ENCODE measurements at regions not wholly inside any gene's neighbourhood (a gene's known extent, or its start where the extent isn't known, plus 50 kb on each side); places are given as distances from the start of the nearest gene placed in this dataset.
"Not testable (repeated sequence)": the region's sequence is repeated elsewhere in the genome, so short reads cannot be mapped to it uniquely, and the experiment has no call there.

GRCh38 chr1:30450818-30451233 is 272.6 kb downstream of the MATN1 start:
- H3K4me3 Mint-ChIP-seq, result no peak overlapping the region
- no peak overlapping the region for H3K27ac Mint-ChIP-seq
- ATAC-seq (ENCODE audit: low read depth), result no peak
- peaks cover 3% of the 10 kb centered on the region for H3K9me3 Mint-ChIP-seq
- no peaks in the 10 kb centered on the region for H3K36me3 Mint-ChIP-seq
- peaks cover 14% of the 10 kb centered on the region for H3K27me3 Mint-ChIP-seq
- H3K4me1 Mint-ChIP-seq, result no peaks in the 10 kb centered on the region
- DNase-seq (ENCODE audit: low spot score in 2 of 2), result no peak

GRCh38 chr1:30450148-30450817 is 273.1 kb downstream of the MATN1 start:
- Mint-ChIP-seq H3K27me3 (peaks cover 17% of the 10 kb centered on the region), H3K36me3 (no peaks in the 10 kb centered on the region), H3K4me3 (no peak overlapping the region), H3K4me1 (no peaks in the 10 kb centered on the region), H3K9me3 (peaks cover 3% of the 10 kb centered on the region), H3K27ac (no peak overlapping the region)
- no peak for ATAC-seq (ENCODE audit: low read depth)
- DNase-seq (ENCODE audit: low spot score in 2 of 2), result no peak

- H3K9me3 Mint-ChIP-seq, result peaks cover 3% of the 10 kb centered on the region
- H3K27ac Mint-ChIP-seq, result no peak overlapping the region
- H3K27me3 Mint-ChIP-seq, result peaks cover 17% of the 10 kb centered on the region
- no peaks in the 10 kb centered on the region for H3K36me3 Mint-ChIP-seq
- H3K4me3 Mint-ChIP-seq, result no peak overlapping the region
- DNase-seq (ENCODE audit: low spot score in 2 of 2) (no peak), ATAC-seq (ENCODE audit: low read depth) (no peak)
- no peaks in the 10 kb centered on the region for H3K4me1 Mint-ChIP-seq
Observed at GRCh38 chr1:30449428-30450147, 273.8 kb downstream of the MATN1 start.

- Mint-ChIP-seq H3K4me1 (no peaks in the 10 kb centered on the region), H3K27me3 (peaks cover 17% of the 10 kb centered on the region), H3K27ac (no peak overlapping the region), H3K36me3 (no peaks in the 10 kb centered on the region), H3K4me3 (no peak overlapping the region), H3K9me3 (peaks cover 6% of the 10 kb centered on the region)
- DNase-seq (ENCODE audit: low spot score in 2 of 2) (peak in 1 of 2 donors; percentile 8), ATAC-seq (ENCODE audit: low read depth) (no peak)
Observed at GRCh38 chr1:30449003-30449402, 274.4 kb downstream of the MATN1 start.

- no peak overlapping the region for H3K27ac Mint-ChIP-seq
- peaks cover 17% of the 10 kb centered on the region for H3K27me3 Mint-ChIP-seq
- peak in 1 of 2 donors; percentile 6 for DNase-seq (ENCODE audit: low spot score in 2 of 2)
Observed at GRCh38 chr1:30447701-30448100, 275.7 kb downstream of the MATN1 start.

GRCh38 chr1:30447080-30447479 is 276.3 kb downstream of the MATN1 start:
- Mint-ChIP-seq H3K9me3 (peaks cover 4% of the 10 kb centered on the region), H3K27ac (no peak overlapping the region), H3K36me3 (no peaks in the 10 kb centered on the region), H3K27me3 (peaks cover 14% of the 10 kb centered on the region), H3K4me3 (no peak overlapping the region), H3K4me1 (no peaks in the 10 kb centered on the region)
- DNase-seq (ENCODE audit: low spot score in 2 of 2) (no peak), ATAC-seq (ENCODE audit: low read depth) (no peak)

More at GRCh38 chr1:30447701-30448100, 275.7 kb downstream of the MATN1 start:
- peaks cover 6% of the 10 kb centered on the region for H3K9me3 Mint-ChIP-seq
- H3K4me1 Mint-ChIP-seq, result no peaks in the 10 kb centered on the region
- no peak for ATAC-seq (ENCODE audit: low read depth)
- no peak overlapping the region for H3K4me3 Mint-ChIP-seq
- no peaks in the 10 kb centered on the region for H3K36me3 Mint-ChIP-seq

- H3K4me3 Mint-ChIP-seq, result no peak overlapping the region
- ATAC-seq (ENCODE audit: low read depth) (no peak), DNase-seq (ENCODE audit: low spot score in 2 of 2) (no peak)
Observed at GRCh38 chr1:30446508-30446907, 276.9 kb downstream of the MATN1 start.

GRCh38 chr1:30446095-30446494 is 277.3 kb downstream of the MATN1 start:
- Mint-ChIP-seq H3K9me3 (peaks cover 3% of the 10 kb centered on the region), H3K4me3 (no peak overlapping the region), H3K27me3 (peaks cover 13% of the 10 kb centered on the region), H3K36me3 (no peaks in the 10 kb centered on the region), H3K27ac (no peak overlapping the region), H3K4me1 (no peaks in the 10 kb centered on the region)
- DNase-seq (ENCODE audit: low spot score in 2 of 2) (no peak), ATAC-seq (ENCODE audit: low read depth) (no peak)

More at GRCh38 chr1:30446508-30446907, 276.9 kb downstream of the MATN1 start:
- H3K4me1 Mint-ChIP-seq, result no peaks in the 10 kb centered on the region
- H3K36me3 Mint-ChIP-seq, result no peaks in the 10 kb centered on the region
- peaks cover 3% of the 10 kb centered on the region for H3K9me3 Mint-ChIP-seq
- no peak overlapping the region for H3K27ac Mint-ChIP-seq
- peaks cover 13% of the 10 kb centered on the region for H3K27me3 Mint-ChIP-seq

GRCh38 chr1:30445449-30445848 is 277.9 kb downstream of the MATN1 start:
- Mint-ChIP-seq H3K4me1 (no peaks in the 10 kb centered on the region), H3K4me3 (no peak overlapping the region), H3K27me3 (peaks cover 13% of the 10 kb centered on the region), H3K27ac (no peak overlapping the region), H3K36me3 (no peaks in the 10 kb centered on the region), H3K9me3 (peaks cover 3% of the 10 kb centered on the region)
- ATAC-seq (ENCODE audit: low read depth) (no peak), DNase-seq (ENCODE audit: low spot score in 2 of 2) (peak in 1 of 2 donors; percentile 5)

- DNase-seq (ENCODE audit: low spot score in 2 of 2), result peak in 1 of 2 donors; percentile 4
- peaks cover 3% of the 10 kb centered on the region for H3K9me3 Mint-ChIP-seq
- no peaks in the 10 kb centered on the region for H3K36me3 Mint-ChIP-seq
- H3K4me1 Mint-ChIP-seq, result no peaks in the 10 kb centered on the region
- no peak for ATAC-seq (ENCODE audit: low read depth)
- H3K27me3 Mint-ChIP-seq, result peaks cover 9% of the 10 kb centered on the region
- no peak overlapping the region for H3K4me3 Mint-ChIP-seq
- H3K27ac Mint-ChIP-seq, result no peak overlapping the region
Observed at GRCh38 chr1:30444850-30445249, 278.5 kb downstream of the MATN1 start.

- peaks cover 9% of the 10 kb centered on the region for H3K27me3 Mint-ChIP-seq
- H3K9me3 Mint-ChIP-seq, result peaks cover 3% of the 10 kb centered on the region
- H3K4me1 Mint-ChIP-seq, result no peaks in the 10 kb centered on the region
- H3K4me3 Mint-ChIP-seq, result no peak overlapping the region
- ATAC-seq (ENCODE audit: low read depth) (no peak), DNase-seq (ENCODE audit: low spot score in 2 of 2) (no peak)
- H3K27ac Mint-ChIP-seq, result no peak overlapping the region
- no peaks in the 10 kb centered on the region for H3K36me3 Mint-ChIP-seq
Observed at GRCh38 chr1:30444401-30444800, 279.0 kb downstream of the MATN1 start.

GRCh38 chr1:30438274-30438673 is 285.1 kb downstream of the MATN1 start:
- not testable (repeated sequence) for H3K4me3 Mint-ChIP-seq; DNase-seq (ENCODE audit: low spot score in 2 of 2); H3K9me3 Mint-ChIP-seq; H3K4me1 Mint-ChIP-seq; H3K27ac Mint-ChIP-seq; H3K36me3 Mint-ChIP-seq; ATAC-seq (ENCODE audit: low read depth); H3K27me3 Mint-ChIP-seq

GRCh38 chr1:30437059-30437576 is 286.3 kb downstream of the MATN1 start:
- ATAC-seq (ENCODE audit: low read depth) (no peak), DNase-seq (ENCODE audit: low spot score in 2 of 2) (peak in 1 of 2 donors; percentile 8)
- Mint-ChIP-seq H3K9me3 (peaks cover 6% of the 10 kb centered on the region), H3K27ac (no peak overlapping the region), H3K4me1 (no peaks in the 10 kb centered on the region), H3K27me3 (peaks cover 4% of the 10 kb centered on the region), H3K4me3 (no peak overlapping the region), H3K36me3 (no peaks in the 10 kb centered on the region)

- Mint-ChIP-seq H3K9me3 (peaks cover 23% of the 10 kb centered on the region), H3K27me3 (peaks cover 18% of the 10 kb centered on the region), H3K27ac (no peak overlapping the region), H3K4me1 (no peaks in the 10 kb centered on the region), H3K4me3 (no peak overlapping the region), H3K36me3 (no peaks in the 10 kb centered on the region)
- DNase-seq (ENCODE audit: low spot score in 2 of 2), result no peak
- ATAC-seq (ENCODE audit: low read depth), result no peak
Observed at GRCh38 chr1:30427545-30427944, 295.8 kb downstream of the MATN1 start.

Data from memory B cell (primary cell).